ENCODE measurements at regions not wholly inside any gene's neighbourhood (a gene's known extent, or its start where the extent isn't known, plus 50 kb on each side); places are given as distances from the start of the nearest gene placed in this dataset.

DNA sequence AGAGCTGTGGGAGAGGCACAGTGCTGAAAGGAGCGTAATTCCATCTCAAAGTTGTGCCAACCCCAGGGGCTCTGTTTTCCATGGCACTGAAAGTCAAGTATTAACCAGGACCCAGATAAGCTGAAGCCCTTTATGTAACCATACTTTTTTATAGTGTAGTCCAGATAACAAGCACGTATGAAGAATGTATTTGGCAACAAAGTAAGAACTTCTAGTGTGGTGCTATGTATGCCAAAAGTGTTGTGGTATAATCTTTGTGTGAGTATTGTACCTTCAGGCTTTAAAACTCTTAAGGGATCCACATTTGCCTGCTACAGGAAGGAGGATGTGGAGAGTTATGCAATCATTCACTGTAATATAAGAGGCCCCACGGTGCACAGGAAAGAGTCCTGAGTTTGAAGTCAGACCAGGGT is 129.4 kb downstream of the IBTK start:
- no peaks in the 10 kb centered on the region for H3K9me3 ChIP-seq
- H3K36me3 ChIP-seq: no peaks in the 10 kb centered on the region
- no peak for TF ChIP-seq POLR2A (IDR thresholded peaks at IDR 0.05)
- TF ChIP-seq, protein P1, sequence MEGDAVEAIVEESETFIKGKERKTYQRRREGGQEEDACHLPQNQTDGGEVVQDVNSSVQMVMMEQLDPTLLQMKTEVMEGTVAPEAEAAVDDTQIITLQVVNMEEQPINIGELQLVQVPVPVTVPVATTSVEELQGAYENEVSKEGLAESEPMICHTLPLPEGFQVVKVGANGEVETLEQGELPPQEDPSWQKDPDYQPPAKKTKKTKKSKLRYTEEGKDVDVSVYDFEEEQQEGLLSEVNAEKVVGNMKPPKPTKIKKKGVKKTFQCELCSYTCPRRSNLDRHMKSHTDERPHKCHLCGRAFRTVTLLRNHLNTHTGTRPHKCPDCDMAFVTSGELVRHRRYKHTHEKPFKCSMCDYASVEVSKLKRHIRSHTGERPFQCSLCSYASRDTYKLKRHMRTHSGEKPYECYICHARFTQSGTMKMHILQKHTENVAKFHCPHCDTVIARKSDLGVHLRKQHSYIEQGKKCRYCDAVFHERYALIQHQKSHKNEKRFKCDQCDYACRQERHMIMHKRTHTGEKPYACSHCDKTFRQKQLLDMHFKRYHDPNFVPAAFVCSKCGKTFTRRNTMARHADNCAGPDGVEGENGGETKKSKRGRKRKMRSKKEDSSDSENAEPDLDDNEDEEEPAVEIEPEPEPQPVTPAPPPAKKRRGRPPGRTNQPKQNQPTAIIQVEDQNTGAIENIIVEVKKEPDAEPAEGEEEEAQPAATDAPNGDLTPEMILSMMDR (IDR thresholded peaks at IDR 0.05): no peak
- peaks cover 0 to 21% (median 4%) of the 10 kb centered on the region in 12 donors for H3K4me1 ChIP-seq
- peak overlapping the region in 7 of 12 donors; percentile 13 to 69 (median 50) for H3K27ac ChIP-seq
- H3K4me3 ChIP-seq: no peak overlapping the region
- no peaks in the 10 kb centered on the region for H3K27me3 ChIP-seq
- intact Hi-C loops (cut with DNase I): no loop called here
- DNase-seq: peak in 1 of 5 donors; percentile 10
- WGBS, 4 donors: 24 to 26% (median 25%) methylated on average over 3 of the region's 3 CpGs
- ATAC-seq: peak; percentile 81 to 90 (median 84)

DNA sequence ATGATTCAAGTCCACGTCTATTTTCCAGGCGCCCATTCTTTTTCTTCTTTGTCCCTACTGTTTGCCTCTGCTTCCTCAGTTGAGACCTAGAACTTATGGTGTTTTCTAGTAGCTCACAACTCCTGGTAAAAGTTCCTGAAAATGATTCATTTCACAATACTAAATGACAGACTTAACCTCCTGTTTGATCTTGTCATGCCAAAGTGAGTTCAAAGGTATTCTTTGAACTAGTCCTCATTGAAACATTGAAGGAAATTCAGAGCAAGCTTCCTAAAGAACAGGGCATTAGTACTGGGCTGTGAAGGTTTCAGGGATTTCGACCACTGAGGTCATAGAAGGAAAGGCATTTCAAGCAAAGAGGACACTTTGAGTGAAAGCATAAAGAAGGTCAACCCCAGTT is 132.8 kb downstream of the IBTK start:
- intact Hi-C loops (cut with DNase I): no loop called here
- Histone ChIP-seq H3K4me3 (no peak overlapping the region), H3K27ac (no peak overlapping the region), H3K36me3 (no peaks in the 10 kb centered on the region), H3K4me1 (peaks cover 0 to 24% (median 5%) of the 10 kb centered on the region in 12 donors), H3K27me3 (no peaks in the 10 kb centered on the region), H3K9me3 (peaks cover 0 to 10% (median 1%) of the 10 kb centered on the region in 12 donors)
- 87 to 94% (median 92%) methylated on average over 3 of the region's 3 CpGs for WGBS, 4 donors
- ATAC-seq: no peak
- TF ChIP-seq, protein P1 (IDR thresholded peaks at IDR 0.05): no peak
- TF ChIP-seq POLR2A (IDR thresholded peaks at IDR 0.05): no peak
- DNase-seq: no peak

DNA sequence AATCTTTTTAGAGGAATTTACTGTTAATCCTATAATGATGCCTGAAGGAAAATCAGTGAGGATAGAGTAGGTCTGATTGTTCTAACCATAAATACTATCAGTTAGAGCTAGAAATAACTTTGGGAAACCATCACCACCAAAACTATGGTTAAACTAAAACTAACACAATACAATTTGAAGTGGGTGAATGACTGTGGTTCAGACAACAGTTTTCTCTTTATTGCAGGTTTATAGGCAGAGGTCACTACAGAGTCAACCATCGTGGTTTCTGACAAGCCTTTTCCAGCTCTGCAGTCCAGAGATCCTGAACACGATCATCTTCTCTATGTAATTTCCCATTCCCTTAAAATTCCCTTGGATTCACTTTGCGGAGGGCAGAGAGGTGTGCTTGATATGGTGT is 134.3 kb downstream of the IBTK start:
- Histone ChIP-seq H3K36me3 (no peaks in the 10 kb centered on the region), H3K27ac (peak overlapping the region in 1 of 12 donors; percentile 33), H3K4me3 (no peak overlapping the region), H3K9me3 (peaks cover 0 to 24% (median 3%) of the 10 kb centered on the region in 12 donors), H3K27me3 (no peaks in the 10 kb centered on the region), H3K4me1 (peaks cover 0 to 12% (median 3%) of the 10 kb centered on the region in 12 donors)
- no peak for TF ChIP-seq POLR2A (IDR thresholded peaks at IDR 0.05)
- TF ChIP-seq, protein P1 (IDR thresholded peaks at IDR 0.05): no peak
- ATAC-seq (no peak), DNase-seq (no peak)
- intact Hi-C loops (cut with DNase I): no loop called here
- 72 to 83% (median 78%) methylated on average over 3 of the region's 3 CpGs for WGBS, 4 donors

DNA sequence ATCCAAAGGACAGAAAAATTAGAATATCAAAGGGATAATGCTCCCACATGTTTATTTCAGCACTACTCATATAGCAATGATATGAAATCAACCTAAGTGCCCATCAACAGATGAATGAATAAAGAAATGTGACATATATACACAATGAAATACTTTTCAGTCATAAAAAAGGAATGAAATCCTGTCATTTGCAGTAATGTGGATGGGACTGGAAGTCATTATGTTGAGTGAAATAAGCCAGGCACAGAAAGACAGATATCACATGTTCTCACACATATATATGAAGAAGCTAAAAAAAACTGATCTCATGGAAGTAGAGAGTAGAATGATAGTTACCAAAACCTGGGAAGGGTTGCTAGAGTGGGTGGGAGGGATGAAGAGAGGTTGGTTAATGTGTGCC is 135.7 kb downstream of the IBTK start:
- no peaks in the 10 kb centered on the region for H3K27me3 ChIP-seq
- TF ChIP-seq, protein P1 (IDR thresholded peaks at IDR 0.05): no peak
- no peak for TF ChIP-seq POLR2A (IDR thresholded peaks at IDR 0.05)
- H3K36me3 ChIP-seq: no peaks in the 10 kb centered on the region
- no peak for DNase-seq
- no peak for ATAC-seq
- intact Hi-C loops (cut with DNase I): no loop called here
- H3K4me1 ChIP-seq: peaks cover 0 to 7% (median 0%) of the 10 kb centered on the region in 12 donors
- H3K4me3 ChIP-seq: no peak overlapping the region
- H3K9me3 ChIP-seq: peaks cover 0 to 25% (median 3%) of the 10 kb centered on the region in 12 donors
- H3K27ac ChIP-seq: no peak overlapping the region
